HG03442 (cell line): ENCODE measurements at regions not wholly inside any gene's neighbourhood (a gene's known extent, or its start where the extent isn't known, plus 50 kb on each side); places are given as distances from the start of the nearest gene placed in this dataset.
A peak's percentile ranks its signal among the peaks of the same experiment; 100 is the strongest.
"Not testable (repeated sequence)": the region's sequence is repeated elsewhere in the genome, so short reads cannot be mapped to it uniquely, and the experiment has no call there.

Experiments
- ATAC-seq: cut with Tn5 transposase; IDR thresholded peaks from one replicate; pipeline ENCODE4 v1.9.1; 2021; ENCODE audit warnings: mild to moderate bottlenecking, moderate library complexity; ENCODE audit not compliant: unreplicated experiment

- ATAC-seq, result no peak
These were observed 1104.4 kb upstream of the SEMA6A start for GRCh38 chr5:117679046-117679445.

GRCh38 chr5:117675646-117676045, 1101.0 kb upstream of the SEMA6A start:
- no peak for ATAC-seq

GRCh38 chr5:117671551-117671950, 1096.9 kb upstream of the SEMA6A start:
- ATAC-seq, result no peak

GRCh38 chr5:117667105-117667504, 1092.5 kb upstream of the SEMA6A start:
- no peak for ATAC-seq

GRCh38 chr5:117665121-117665520, 1090.5 kb upstream of the SEMA6A start:
- ATAC-seq, result no peak

- no peak for ATAC-seq
These were observed 1087.7 kb upstream of the SEMA6A start for GRCh38 chr5:117662361-117662760.

GRCh38 chr5:117657541-117657940, 1082.9 kb upstream of the SEMA6A start:
- ATAC-seq, result no peak

- no peak for ATAC-seq
These were observed 1078.3 kb upstream of the SEMA6A start for GRCh38 chr5:117652958-117653280.

GRCh38 chr5:117652036-117652957, 1077.7 kb upstream of the SEMA6A start:
- ATAC-seq, result no peak

- no peak for ATAC-seq
These were observed 1075.2 kb upstream of the SEMA6A start for GRCh38 chr5:117649821-117650220.

- no peak for ATAC-seq
These were observed 1070.8 kb upstream of the SEMA6A start for GRCh38 chr5:117645400-117645799.

GRCh38 chr5:117638581-117638980, 1064.0 kb upstream of the SEMA6A start:
- no peak for ATAC-seq

- no peak for ATAC-seq
These were observed 1058.5 kb upstream of the SEMA6A start for GRCh38 chr5:117633093-117633492.

GRCh38 chr5:117624201-117624600, 1049.6 kb upstream of the SEMA6A start:
- ATAC-seq, result no peak

- no peak for ATAC-seq
These were observed 1048.6 kb upstream of the SEMA6A start for GRCh38 chr5:117623042-117623805.

- ATAC-seq, result no peak
These were observed 1047.3 kb upstream of the SEMA6A start for GRCh38 chr5:117621921-117622320.

- no peak for ATAC-seq
These were observed 1040.6 kb upstream of the SEMA6A start for GRCh38 chr5:117615226-117615625.

- no peak for ATAC-seq
These were observed 1039.8 kb upstream of the SEMA6A start for GRCh38 chr5:117614408-117614807.

- no peak for ATAC-seq
These were observed 1030.2 kb upstream of the SEMA6A start for GRCh38 chr5:117604845-117605244.

GRCh38 chr5:117599811-117600210, 1025.2 kb upstream of the SEMA6A start:
- not testable (repeated sequence) for ATAC-seq

- ATAC-seq, result no peak
These were observed 1019.5 kb upstream of the SEMA6A start for GRCh38 chr5:117594166-117594565.

- ATAC-seq, result peak; percentile 75
These were observed 1016.3 kb upstream of the SEMA6A start for GRCh38 chr5:117590944-117591343.
